ENCODE measurements at regions not wholly inside any gene's neighbourhood (a gene's known extent, or its start where the extent isn't known, plus 50 kb on each side); places are given as distances from the start of the nearest gene placed in this dataset.
"Not testable (repeated sequence)": the region's sequence is repeated elsewhere in the genome, so short reads cannot be mapped to it uniquely, and the experiment has no call there.

GRCh38 chr13:44863641-44864040 is 125.6 kb downstream of the NUFIP1 start:
- not testable (repeated sequence) for BruUV-seq (replicated peaks); DNase-seq (ENCODE audit: low read depth, low spot score); H3K27me3 ChIP-seq (ENCODE audit: control insufficient read depth, insufficient read depth, low read length)

GRCh38 chr13:44860454-44860853 is 128.8 kb downstream of the NUFIP1 start:
- BruUV-seq (replicated peaks) = no TSS peak
- Histone ChIP-seq H3K27me3 (ENCODE audit: control insufficient read depth, insufficient read depth, low read length) (0 out of 2 replicates have a peak, but pooled peaks cover 3% of the 10 kb centered on the region), H3K4me3 (ENCODE audit: low read depth in 2 of 2, low read length in 2 of 2) (no peak overlapping the region), H3K36me3 (ENCODE audit: control insufficient read depth, insufficient read depth, low read length) (no peaks in the 10 kb centered on the region), H3K4me1 (ENCODE audit: control insufficient read depth, insufficient read depth, low read length) (no peaks in the 10 kb centered on the region), H3K9me3 (ENCODE audit: control insufficient read depth, insufficient read depth, low read depth, low read length) (no peaks in the 10 kb centered on the region), H3K27ac (ENCODE audit: low read length) (no peak overlapping the region)
- POLR2A ChIA-PET = no interaction called here
- DNase-seq (ENCODE audit: low read depth, low spot score) (no peak), ATAC-seq (no peak)
- TF ChIP-seq CTCF (IDR thresholded peaks at IDR 0.05) = no peak
- in situ Hi-C loops (cut with HindIII; ENCODE audit: low pct_unique_long_range_greater_than_20kb, low sequenced_read_pairs) (no loop called here), intact Hi-C loops (cut with micrococcal nuclease; ENCODE audit: unreplicated experiment) (no loop called here)
- CTCF ChIA-PET = no interaction called here

More at GRCh38 chr13:44863641-44864040, 125.6 kb downstream of the NUFIP1 start:
- CTCF ChIA-PET; H3K9me3 ChIP-seq (ENCODE audit: control insufficient read depth, insufficient read depth, low read depth, low read length); H3K36me3 ChIP-seq (ENCODE audit: control insufficient read depth, insufficient read depth, low read length); H3K27ac ChIP-seq (ENCODE audit: low read length); POLR2A ChIA-PET; ATAC-seq; intact Hi-C loops (cut with micrococcal nuclease; ENCODE audit: unreplicated experiment); in situ Hi-C loops (cut with HindIII; ENCODE audit: low pct_unique_long_range_greater_than_20kb, low sequenced_read_pairs); H3K4me3 ChIP-seq (ENCODE audit: low read depth in 2 of 2, low read length in 2 of 2); H3K4me1 ChIP-seq (ENCODE audit: control insufficient read depth, insufficient read depth, low read length): not testable (repeated sequence)

GRCh38 chr13:44857736-44858135 is 131.5 kb downstream of the NUFIP1 start:
- Histone ChIP-seq H3K4me1 (ENCODE audit: control insufficient read depth, insufficient read depth, low read length) (no peaks in the 10 kb centered on the region), H3K9me3 (ENCODE audit: control insufficient read depth, insufficient read depth, low read depth, low read length) (no peaks in the 10 kb centered on the region), H3K27ac (ENCODE audit: low read length) (no peak overlapping the region), H3K36me3 (ENCODE audit: control insufficient read depth, insufficient read depth, low read length) (no peaks in the 10 kb centered on the region), H3K27me3 (ENCODE audit: control insufficient read depth, insufficient read depth, low read length) (0 out of 2 replicates have a peak, but pooled peaks cover 3% of the 10 kb centered on the region), H3K4me3 (ENCODE audit: low read depth in 2 of 2, low read length in 2 of 2) (no peak overlapping the region)
- BruUV-seq (replicated peaks) = no TSS peak
- no peak for TF ChIP-seq CTCF (IDR thresholded peaks at IDR 0.05)
- TF ChIP-seq SIN3A (IDR thresholded peaks at IDR 0.05; ENCODE audit: borderline replicate concordance, insufficient read depth, low read depth, low read length) = no peak
- TF ChIP-seq TCF7L2 (IDR thresholded peaks at IDR 0.05; ENCODE audit: low read depth, low read length) = no peak
- no peak for TF ChIP-seq POLR2AphosphoS5 (IDR thresholded peaks at IDR 0.05; ENCODE audit: low read depth, low read length)
- TF ChIP-seq REST (IDR thresholded peaks at IDR 0.05; ENCODE audit: insufficient read depth in 1 of 2, low read depth in 2 of 2, low read length in 1 of 2) = no peak
- POLR2A ChIA-PET = no interaction called here
- ATAC-seq (no peak), DNase-seq (ENCODE audit: low read depth, low spot score) (no peak)
- CTCF ChIA-PET = no interaction called here
- intact Hi-C loops (cut with micrococcal nuclease; ENCODE audit: unreplicated experiment) (no loop called here), in situ Hi-C loops (cut with HindIII; ENCODE audit: low pct_unique_long_range_greater_than_20kb, low sequenced_read_pairs) (no loop called here)
